ENCODE measurements at regions not wholly inside any gene's neighbourhood (a gene's known extent, or its start where the extent isn't known, plus 50 kb on each side); places are given as distances from the start of the nearest gene placed in this dataset.
"Not testable (repeated sequence)": the region's sequence is repeated elsewhere in the genome, so short reads cannot be mapped to it uniquely, and the experiment has no call there.

- peaks cover 0 to 13% (median 0%) of the 10 kb centered on the region in 5 experiments for H3K9me3 ChIP-seq (ENCODE audit: control extremely low read depth in 1 of 5, control insufficient read depth in 4 of 5, insufficient read depth in 2 of 5, low read depth in 1 of 5, low read length in 4 of 5)
- H3K4me1 ChIP-seq (ENCODE audit: control extremely low read depth in 1 of 4, control insufficient read depth in 4 of 4, insufficient read depth in 4 of 4, low read length in 3 of 4); DNase-seq; POLR2A ChIA-PET; H3K27me3 ChIP-seq (replicated peaks in 2 of 5; ENCODE audit: control insufficient read depth in 4 of 5, insufficient read depth in 5 of 5, low read length in 4 of 5); H3K36me3 ChIP-seq (ENCODE audit: control insufficient read depth in 4 of 4, insufficient read depth in 4 of 4, low read length in 3 of 4); CTCF ChIA-PET; H3K4me3 ChIP-seq (ENCODE audit: control insufficient read depth in 1 of 7, extremely low read depth in 1 of 7, insufficient read depth in 4 of 7, low read depth in 2 of 7, low read length in 6 of 7); H3K27ac ChIP-seq (ENCODE audit: insufficient read depth in 1 of 2, low read depth in 1 of 2, low read length in 2 of 2, poor library complexity in 1 of 2, severe bottlenecking in 2 of 2): not testable (repeated sequence)
- WGBS (ENCODE audit: insufficient coverage), result no CpG with 5 or more reads among the region's 2 CpGs
These were observed 1494.0 kb upstream of the TPTE start for GRCh38 chr21:9027417-9027800.

DNA sequence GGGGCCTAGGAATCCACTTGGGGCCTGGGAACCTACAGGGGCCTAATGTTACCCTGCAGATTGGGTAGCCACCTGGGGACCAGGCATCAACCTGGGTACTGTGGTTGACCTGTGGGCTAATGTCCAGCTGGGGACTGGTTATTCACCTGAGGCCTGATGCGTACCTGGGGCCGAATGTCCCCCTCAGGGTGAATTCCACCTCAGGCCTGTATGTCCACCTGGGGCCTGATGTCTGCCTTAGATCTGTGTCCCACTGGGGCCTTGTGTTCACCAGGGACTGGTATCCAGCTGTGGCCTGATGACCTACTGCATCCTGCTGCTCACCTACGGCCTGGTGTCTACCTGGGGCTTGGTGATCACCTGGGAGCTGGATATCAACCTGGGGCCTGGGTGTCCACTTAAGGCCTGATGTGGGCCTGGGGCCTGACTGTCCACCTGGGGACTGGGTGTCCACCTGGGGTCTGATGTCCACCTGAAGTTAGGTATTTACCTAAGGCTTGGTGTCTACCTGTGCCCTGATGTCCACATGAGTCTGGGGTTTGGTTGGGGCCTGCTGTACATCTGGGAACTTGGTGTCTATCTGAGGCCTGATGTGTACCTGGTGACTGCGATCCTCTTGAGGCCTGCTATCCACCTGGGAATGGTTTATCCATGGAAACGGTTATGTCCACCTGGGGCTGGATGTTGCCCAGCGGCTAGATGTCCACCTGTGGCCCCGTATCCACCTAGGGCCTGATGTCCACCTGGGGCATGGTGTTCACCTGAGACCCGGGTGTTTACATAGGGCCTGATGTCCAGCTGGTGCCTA, 1492.6 kb upstream of the TPTE start:
- peaks cover 0 to 13% (median 0%) of the 10 kb centered on the region in 5 experiments for H3K9me3 ChIP-seq (ENCODE audit: control extremely low read depth in 1 of 5, control insufficient read depth in 4 of 5, insufficient read depth in 2 of 5, low read depth in 1 of 5, low read length in 4 of 5)

GRCh38 chr21:9030141-9030665, 1491.2 kb upstream of the TPTE start:
- POLR2A ChIA-PET; H3K36me3 ChIP-seq (ENCODE audit: control insufficient read depth in 4 of 4, insufficient read depth in 4 of 4, low read length in 3 of 4); H3K4me1 ChIP-seq (ENCODE audit: control extremely low read depth in 1 of 4, control insufficient read depth in 4 of 4, insufficient read depth in 4 of 4, low read length in 3 of 4); DNase-seq; H3K27me3 ChIP-seq (replicated peaks in 2 of 5; ENCODE audit: control insufficient read depth in 4 of 5, insufficient read depth in 5 of 5, low read length in 4 of 5); CTCF ChIA-PET; H3K27ac ChIP-seq (ENCODE audit: insufficient read depth in 1 of 2, low read depth in 1 of 2, low read length in 2 of 2, poor library complexity in 1 of 2, severe bottlenecking in 2 of 2); H3K4me3 ChIP-seq (ENCODE audit: control insufficient read depth in 1 of 7, extremely low read depth in 1 of 7, insufficient read depth in 4 of 7, low read depth in 2 of 7, low read length in 6 of 7): not testable (repeated sequence)
- peaks cover 0 to 13% (median 0%) of the 10 kb centered on the region in 5 experiments for H3K9me3 ChIP-seq (ENCODE audit: control extremely low read depth in 1 of 5, control insufficient read depth in 4 of 5, insufficient read depth in 2 of 5, low read depth in 1 of 5, low read length in 4 of 5)
- no CpG with 5 or more reads among the region's 2 CpGs for WGBS (ENCODE audit: insufficient coverage)

More for the DNA sequence above, 1492.6 kb upstream of the TPTE start:
- H3K36me3 ChIP-seq (ENCODE audit: control insufficient read depth in 4 of 4, insufficient read depth in 4 of 4, low read length in 3 of 4); H3K4me3 ChIP-seq (ENCODE audit: control insufficient read depth in 1 of 7, extremely low read depth in 1 of 7, insufficient read depth in 4 of 7, low read depth in 2 of 7, low read length in 6 of 7); POLR2A ChIA-PET; H3K4me1 ChIP-seq (ENCODE audit: control extremely low read depth in 1 of 4, control insufficient read depth in 4 of 4, insufficient read depth in 4 of 4, low read length in 3 of 4); CTCF ChIA-PET; H3K27me3 ChIP-seq (replicated peaks in 2 of 5; ENCODE audit: control insufficient read depth in 4 of 5, insufficient read depth in 5 of 5, low read length in 4 of 5); DNase-seq; H3K27ac ChIP-seq (ENCODE audit: insufficient read depth in 1 of 2, low read depth in 1 of 2, low read length in 2 of 2, poor library complexity in 1 of 2, severe bottlenecking in 2 of 2): not testable (repeated sequence)
- 94% methylated on average over 2 of the region's 8 CpGs for WGBS (ENCODE audit: insufficient coverage)

DNA sequence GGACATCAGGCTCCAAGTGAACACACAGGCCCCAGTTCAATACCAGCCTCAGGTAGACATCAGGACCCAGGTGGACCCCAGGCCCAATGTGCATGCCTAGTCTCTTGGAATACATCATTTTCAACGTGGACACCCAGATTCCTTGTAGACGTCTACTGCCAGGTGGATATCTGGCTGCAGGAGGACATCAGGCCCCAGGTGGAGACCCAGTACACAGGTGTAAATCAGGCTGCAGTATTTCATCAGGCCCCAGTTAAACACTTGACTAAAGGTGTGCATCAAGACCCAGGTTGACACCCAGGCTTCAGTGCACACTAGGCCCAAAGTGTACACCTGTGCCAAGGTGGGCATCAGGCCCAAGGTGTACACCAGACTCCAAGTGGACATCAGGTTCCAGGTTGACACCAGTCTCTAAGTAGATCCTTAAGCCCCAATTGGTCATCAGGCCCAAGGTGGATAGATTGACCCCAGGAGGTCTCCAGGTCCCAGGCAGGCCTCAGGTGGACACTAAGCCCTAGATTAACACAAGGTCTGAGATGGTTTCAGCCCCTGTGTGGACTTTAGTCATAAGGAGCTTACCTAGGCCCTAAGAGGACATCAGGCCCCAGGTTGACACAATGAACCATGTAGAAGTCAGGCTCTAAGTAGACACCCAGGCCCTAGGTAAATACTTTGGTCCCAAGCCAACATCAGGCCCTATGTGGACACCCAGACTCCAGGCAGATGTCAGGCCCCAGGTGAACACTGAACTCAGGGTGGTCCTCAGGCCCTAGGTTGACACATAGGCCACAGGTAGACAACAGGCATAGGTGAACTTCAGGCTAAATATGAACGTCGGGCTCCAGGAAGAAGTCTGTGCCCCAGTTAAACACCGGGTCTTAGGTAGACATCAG, 1489.7 kb upstream of the TPTE start:
- H3K36me3 ChIP-seq (ENCODE audit: control insufficient read depth in 4 of 4, insufficient read depth in 4 of 4, low read length in 3 of 4); POLR2A ChIA-PET; H3K4me1 ChIP-seq (ENCODE audit: control extremely low read depth in 1 of 4, control insufficient read depth in 4 of 4, insufficient read depth in 4 of 4, low read length in 3 of 4); H3K27me3 ChIP-seq (replicated peaks in 2 of 5; ENCODE audit: control insufficient read depth in 4 of 5, insufficient read depth in 5 of 5, low read length in 4 of 5); CTCF ChIA-PET; H3K27ac ChIP-seq (ENCODE audit: insufficient read depth in 1 of 2, low read depth in 1 of 2, low read length in 2 of 2, poor library complexity in 1 of 2, severe bottlenecking in 2 of 2); DNase-seq; H3K4me3 ChIP-seq (ENCODE audit: control insufficient read depth in 1 of 7, extremely low read depth in 1 of 7, insufficient read depth in 4 of 7, low read depth in 2 of 7, low read length in 6 of 7): not testable (repeated sequence)
- WGBS (ENCODE audit: insufficient coverage), result 60% methylated on average over 2 of the region's 5 CpGs
- H3K9me3 ChIP-seq (ENCODE audit: control extremely low read depth in 1 of 5, control insufficient read depth in 4 of 5, insufficient read depth in 2 of 5, low read depth in 1 of 5, low read length in 4 of 5), result peaks cover 0 to 16% (median 0%) of the 10 kb centered on the region in 5 experiments

GRCh38 chr21:9032547-9032946, 1488.8 kb upstream of the TPTE start:
- CTCF ChIA-PET, result not testable (repeated sequence)

GRCh38 chr21:9033295-9033694, 1488.1 kb upstream of the TPTE start:
- H3K4me1 ChIP-seq (ENCODE audit: control extremely low read depth in 1 of 4, control insufficient read depth in 4 of 4, insufficient read depth in 4 of 4, low read length in 3 of 4); H3K36me3 ChIP-seq (ENCODE audit: control insufficient read depth in 4 of 4, insufficient read depth in 4 of 4, low read length in 3 of 4); H3K4me3 ChIP-seq (ENCODE audit: control insufficient read depth in 1 of 7, extremely low read depth in 1 of 7, insufficient read depth in 4 of 7, low read depth in 2 of 7, low read length in 6 of 7); CTCF ChIA-PET; POLR2A ChIA-PET; DNase-seq; H3K27ac ChIP-seq (ENCODE audit: insufficient read depth in 1 of 2, low read depth in 1 of 2, low read length in 2 of 2, poor library complexity in 1 of 2, severe bottlenecking in 2 of 2); H3K27me3 ChIP-seq (replicated peaks in 2 of 5; ENCODE audit: control insufficient read depth in 4 of 5, insufficient read depth in 5 of 5, low read length in 4 of 5): not testable (repeated sequence)
- 72% methylated on average over 3 of the region's 8 CpGs for WGBS (ENCODE audit: insufficient coverage)
- peaks cover 0 to 13% (median 0%) of the 10 kb centered on the region in 5 experiments for H3K9me3 ChIP-seq (ENCODE audit: control extremely low read depth in 1 of 5, control insufficient read depth in 4 of 5, insufficient read depth in 2 of 5, low read depth in 1 of 5, low read length in 4 of 5)

More at GRCh38 chr21:9032547-9032946, 1488.8 kb upstream of the TPTE start:
- no CpG with 5 or more reads among the region's 2 CpGs for WGBS (ENCODE audit: insufficient coverage)
- H3K36me3 ChIP-seq (ENCODE audit: control insufficient read depth in 4 of 4, insufficient read depth in 4 of 4, low read length in 3 of 4); DNase-seq; POLR2A ChIA-PET; H3K27ac ChIP-seq (ENCODE audit: insufficient read depth in 1 of 2, low read depth in 1 of 2, low read length in 2 of 2, poor library complexity in 1 of 2, severe bottlenecking in 2 of 2); H3K4me3 ChIP-seq (ENCODE audit: control insufficient read depth in 1 of 7, extremely low read depth in 1 of 7, insufficient read depth in 4 of 7, low read depth in 2 of 7, low read length in 6 of 7); H3K4me1 ChIP-seq (ENCODE audit: control extremely low read depth in 1 of 4, control insufficient read depth in 4 of 4, insufficient read depth in 4 of 4, low read length in 3 of 4); H3K27me3 ChIP-seq (replicated peaks in 2 of 5; ENCODE audit: control insufficient read depth in 4 of 5, insufficient read depth in 5 of 5, low read length in 4 of 5): not testable (repeated sequence)
- H3K9me3 ChIP-seq (ENCODE audit: control extremely low read depth in 1 of 5, control insufficient read depth in 4 of 5, insufficient read depth in 2 of 5, low read depth in 1 of 5, low read length in 4 of 5), result peaks cover 0 to 16% (median 0%) of the 10 kb centered on the region in 5 experiments
